Neural cell (in vitro differentiated cells): ENCODE measurements at regions not wholly inside any gene's neighbourhood (a gene's known extent, or its start where the extent isn't known, plus 50 kb on each side); places are given as distances from the start of the nearest gene placed in this dataset.

Experiments
- CTCF ChIP-seq: fragments of 450-650 bp; IDR thresholded peaks from 2 replicates; pipeline ENCODE4 v1.5.1; 2014; ENCODE audit warnings: antibody characterized with exemption, mild to moderate bottlenecking, moderate library complexity; ENCODE audit not compliant: poor library complexity, severe bottlenecking
- EP300 ChIP-seq: fragments of 450-650 bp; conservative IDR thresholded peaks from 2 replicates; pipeline ENCODE4 v1.6.1; 2014; ENCODE audit warnings: antibody characterized with exemption, mild to moderate bottlenecking, moderate library complexity; ENCODE audit not compliant: poor library complexity, severe bottlenecking
- MXI1 ChIP-seq: fragments of 450-650 bp; conservative IDR thresholded peaks from 2 replicates; pipeline ENCODE4 v1.6.1; 2014; ENCODE audit warnings: antibody characterized with exemption, mild to moderate bottlenecking; ENCODE audit not compliant: poor library complexity, severe bottlenecking
- REST ChIP-seq: IDR thresholded peaks from 2 replicates; pipeline ENCODE4 v1.6.1; 2012; ENCODE audit warnings: borderline replicate concordance
- SMC3 ChIP-seq: fragments of 450-650 bp; conservative IDR thresholded peaks from 2 replicates; pipeline ENCODE4 v1.6.1; 2014; ENCODE audit warnings: antibody characterized with exemption, mild to moderate bottlenecking, moderate library complexity; ENCODE audit not compliant: poor library complexity

- TF ChIP-seq CTCF (no peak), MXI1 (no peak), SMC3 (no peak), EP300 (no peak), REST (no peak)
Measured at GRCh38 chr6:126696921-126697693, 357.2 kb downstream of the CENPW start.
